Chondrocyte (in vitro differentiated cells): ENCODE measurements at regions not wholly inside any gene's neighbourhood (a gene's known extent, or its start where the extent isn't known, plus 50 kb on each side); places are given as distances from the start of the nearest gene placed in this dataset.

Experiments used
- DNase-seq: peaks from one replicate; pipeline ENCODE4 v3.0.0; 2021; ENCODE audit warnings: mixed read lengths, low spot score
- H3K27ac Mint-ChIP-seq: one replicate; pipeline ENCODE4 v1.8.0; 2021; ENCODE audit warnings: mild to moderate bottlenecking, moderate library complexity, mixed read lengths; ENCODE audit not compliant: unreplicated experiment
- H3K27me3 Mint-ChIP-seq: 2 replicates; pipeline ENCODE4 v1.8.0; 2021; ENCODE audit warnings: low read depth, mixed read lengths
- H3K36me3 Mint-ChIP-seq: 2 replicates; pipeline ENCODE4 v1.8.0; 2021; ENCODE audit warnings: low read depth, mixed read lengths
- H3K4me1 Mint-ChIP-seq: 2 replicates; pipeline ENCODE4 v1.8.0; 2021; ENCODE audit warnings: low read depth, mild to moderate bottlenecking, mixed read lengths
- H3K4me3 Mint-ChIP-seq: one replicate; pipeline ENCODE4 v1.8.0; 2021; ENCODE audit warnings: mild to moderate bottlenecking, moderate library complexity, mixed read lengths; ENCODE audit not compliant: unreplicated experiment
- H3K9me3 Mint-ChIP-seq: 2 replicates; pipeline ENCODE4 v1.8.0; 2021; ENCODE audit warnings: low read depth, mixed read lengths
- TF ChIP-seq, protein P1 (sequence below): fragments of 200-600 bp; sonication (generic); IDR thresholded peaks from 2 replicates; pipeline ENCODE4 v1.5.0; 2021; ENCODE audit warnings: antibody characterized with exemption, mild to moderate bottlenecking, moderate library complexity

DNA sequence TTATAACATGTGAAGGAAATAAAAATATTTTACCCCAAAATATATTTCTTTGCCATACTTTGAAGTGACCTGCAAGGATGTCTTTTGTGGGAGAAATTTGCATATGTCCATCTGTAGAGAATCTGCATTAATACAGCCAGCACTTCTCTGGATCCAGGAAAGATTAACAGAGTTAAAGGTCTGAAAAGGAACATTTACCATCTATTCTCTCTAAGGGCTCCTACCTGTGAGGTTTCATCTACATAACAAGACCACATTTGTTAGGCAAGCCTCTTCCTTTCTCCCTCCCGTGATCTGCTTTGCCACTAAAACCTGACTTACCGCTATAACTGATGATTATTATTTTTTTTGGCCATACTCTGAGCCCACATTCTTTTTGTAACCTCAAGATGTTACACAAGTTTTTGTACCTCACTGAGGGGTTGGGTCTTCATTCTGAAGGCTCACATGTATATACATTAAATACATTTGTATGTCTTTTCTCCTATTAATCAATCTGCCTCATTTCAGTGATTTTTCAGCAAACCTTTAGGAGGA lies 129.4 kb downstream of the AKR1D1 start:
- peaks cover 43% of the 10 kb centered on the region for H3K4me1 Mint-ChIP-seq
- peaks cover 3% of the 10 kb centered on the region for H3K36me3 Mint-ChIP-seq
- H3K9me3 Mint-ChIP-seq: peaks cover 6% of the 10 kb centered on the region
- no peaks in the 10 kb centered on the region for H3K27me3 Mint-ChIP-seq
- H3K4me3 Mint-ChIP-seq: no peak overlapping the region
- DNase-seq: no peak
- TF ChIP-seq, protein P1, sequence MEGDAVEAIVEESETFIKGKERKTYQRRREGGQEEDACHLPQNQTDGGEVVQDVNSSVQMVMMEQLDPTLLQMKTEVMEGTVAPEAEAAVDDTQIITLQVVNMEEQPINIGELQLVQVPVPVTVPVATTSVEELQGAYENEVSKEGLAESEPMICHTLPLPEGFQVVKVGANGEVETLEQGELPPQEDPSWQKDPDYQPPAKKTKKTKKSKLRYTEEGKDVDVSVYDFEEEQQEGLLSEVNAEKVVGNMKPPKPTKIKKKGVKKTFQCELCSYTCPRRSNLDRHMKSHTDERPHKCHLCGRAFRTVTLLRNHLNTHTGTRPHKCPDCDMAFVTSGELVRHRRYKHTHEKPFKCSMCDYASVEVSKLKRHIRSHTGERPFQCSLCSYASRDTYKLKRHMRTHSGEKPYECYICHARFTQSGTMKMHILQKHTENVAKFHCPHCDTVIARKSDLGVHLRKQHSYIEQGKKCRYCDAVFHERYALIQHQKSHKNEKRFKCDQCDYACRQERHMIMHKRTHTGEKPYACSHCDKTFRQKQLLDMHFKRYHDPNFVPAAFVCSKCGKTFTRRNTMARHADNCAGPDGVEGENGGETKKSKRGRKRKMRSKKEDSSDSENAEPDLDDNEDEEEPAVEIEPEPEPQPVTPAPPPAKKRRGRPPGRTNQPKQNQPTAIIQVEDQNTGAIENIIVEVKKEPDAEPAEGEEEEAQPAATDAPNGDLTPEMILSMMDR: no peak
- peak overlapping the region; percentile 62 for H3K27ac Mint-ChIP-seq

DNA sequence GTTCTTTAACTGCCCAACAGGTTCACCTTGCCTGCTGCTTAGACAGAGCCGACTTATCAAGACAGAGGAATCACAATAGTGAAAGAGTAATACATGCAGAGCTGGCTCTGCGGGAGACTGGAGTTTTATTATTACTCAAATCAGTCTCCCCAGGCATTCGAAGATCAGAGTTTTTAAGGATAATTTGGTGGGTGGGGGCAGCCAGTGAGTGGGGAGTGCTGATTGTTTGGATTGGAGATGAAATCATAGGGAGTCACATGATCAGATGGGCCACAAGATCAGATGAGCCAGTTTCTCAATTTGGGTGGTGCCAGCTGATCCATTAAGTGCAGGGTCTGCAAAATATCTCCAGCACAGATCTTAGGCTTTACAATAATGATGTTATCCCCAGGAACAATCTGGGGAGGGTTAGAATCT lies 131.3 kb downstream of the AKR1D1 start:
- H3K4me1 Mint-ChIP-seq: peaks cover 39% of the 10 kb centered on the region
- DNase-seq: no peak
- no peak overlapping the region for H3K4me3 Mint-ChIP-seq
- H3K36me3 Mint-ChIP-seq: peaks cover 3% of the 10 kb centered on the region
- H3K9me3 Mint-ChIP-seq: peaks cover 4% of the 10 kb centered on the region
- H3K27me3 Mint-ChIP-seq: no peaks in the 10 kb centered on the region
- no peak overlapping the region for H3K27ac Mint-ChIP-seq
- TF ChIP-seq, protein P1: no peak

DNA sequence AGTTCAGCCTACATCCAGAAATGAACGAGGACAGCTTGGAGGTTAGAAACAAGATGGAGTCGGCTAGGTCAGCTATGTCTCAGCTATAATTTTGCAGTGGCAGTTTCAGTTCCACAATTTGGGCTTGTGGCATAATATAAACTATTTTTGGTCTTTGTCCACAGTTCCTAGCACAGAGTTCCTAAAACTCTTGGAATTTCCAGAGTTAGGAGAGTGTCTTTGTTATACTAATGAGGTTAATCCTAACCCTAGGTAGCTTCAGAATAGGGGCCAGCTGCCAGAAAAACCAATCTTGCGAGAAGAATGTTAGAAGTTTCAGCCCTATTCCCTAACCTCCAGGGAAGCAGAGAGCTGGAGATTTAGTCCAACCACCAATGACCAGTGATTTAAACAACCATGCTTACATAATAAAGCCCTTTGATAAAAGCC lies 131.9 kb downstream of the AKR1D1 start:
- Mint-ChIP-seq H3K27me3 (no peaks in the 10 kb centered on the region), H3K27ac (no peak overlapping the region), H3K4me3 (no peak overlapping the region), H3K4me1 (peaks cover 36% of the 10 kb centered on the region), H3K9me3 (peaks cover 4% of the 10 kb centered on the region), H3K36me3 (peaks cover 3% of the 10 kb centered on the region)
- TF ChIP-seq, protein P1: no peak
- no peak for DNase-seq

DNA sequence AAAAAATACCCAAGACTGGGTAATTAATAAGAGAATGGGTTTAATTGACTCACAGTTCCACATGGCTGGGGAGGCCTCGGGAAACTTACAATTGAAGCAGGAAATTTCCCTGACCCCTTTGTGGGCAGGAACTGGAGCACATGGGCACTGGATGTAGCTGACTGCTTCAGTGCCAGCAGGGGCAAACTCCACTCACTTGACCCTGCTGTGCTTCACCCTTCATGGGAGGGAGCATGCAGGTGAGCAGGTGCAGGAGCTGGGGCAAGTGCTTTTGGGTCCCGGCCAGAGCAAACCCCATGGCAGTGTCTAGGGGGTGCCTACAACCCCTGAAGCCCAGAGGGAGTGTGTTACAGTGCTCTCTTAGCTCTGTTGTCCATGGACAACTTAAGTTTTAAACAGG lies 132.6 kb downstream of the AKR1D1 start:
- H3K4me1 Mint-ChIP-seq: peaks cover 29% of the 10 kb centered on the region
- TF ChIP-seq, protein P1: no peak
- H3K9me3 Mint-ChIP-seq: peaks cover 4% of the 10 kb centered on the region
- peaks cover 3% of the 10 kb centered on the region for H3K36me3 Mint-ChIP-seq
- no peak for DNase-seq
- H3K4me3 Mint-ChIP-seq: no peak overlapping the region
- no peaks in the 10 kb centered on the region for H3K27me3 Mint-ChIP-seq
- no peak overlapping the region for H3K27ac Mint-ChIP-seq

DNA sequence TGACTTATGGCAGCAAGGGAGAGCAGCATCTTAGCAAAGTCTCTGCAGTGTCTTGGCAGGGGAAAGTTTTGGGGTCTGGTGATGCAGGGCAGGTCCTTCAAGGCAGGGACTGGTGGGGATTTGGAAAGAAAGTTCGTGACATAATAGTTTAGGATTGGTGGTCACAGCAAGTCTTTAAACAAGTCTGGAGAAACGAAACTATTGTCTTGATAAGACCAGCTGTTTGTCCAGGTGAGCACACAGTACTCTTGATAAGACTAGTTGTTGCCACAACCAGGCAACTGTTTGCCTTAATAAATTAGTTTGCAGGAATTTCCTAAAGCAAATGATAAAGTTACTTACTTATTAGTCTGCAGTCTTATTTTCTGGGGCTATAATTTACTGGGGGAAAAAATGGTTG lies 136.1 kb downstream of the AKR1D1 start:
- H3K27me3 Mint-ChIP-seq: no peaks in the 10 kb centered on the region
- peaks cover 3% of the 10 kb centered on the region for H3K9me3 Mint-ChIP-seq
- H3K27ac Mint-ChIP-seq: no peak overlapping the region
- peaks cover 2% of the 10 kb centered on the region for H3K36me3 Mint-ChIP-seq
- H3K4me3 Mint-ChIP-seq: no peak overlapping the region
- TF ChIP-seq, protein P1: no peak
- DNase-seq: no peak
- H3K4me1 Mint-ChIP-seq: peaks cover 9% of the 10 kb centered on the region
